SJCRH30 (cell line): ENCODE measurements at regions not wholly inside any gene's neighbourhood (a gene's known extent, or its start where the extent isn't known, plus 50 kb on each side); places are given as distances from the start of the nearest gene placed in this dataset.

ENCODE experiments used
- DNase-seq, 2 experiments: peaks; one replicate each; pipeline ENCODE4 v3.0.0-alpha.2; 2015 to 2020
- H3K27ac ChIP-seq: fragments of 250-450 bp; sonication (Bioruptor Pico); 2 replicates; pipeline ENCODE4 v1.5.1; 2020; ENCODE audit warnings: mild to moderate bottlenecking, moderate library complexity
- H3K27me3 ChIP-seq: fragments of 250-450 bp; sonication (Bioruptor Pico); 2 replicates; pipeline ENCODE4 v1.5.1; 2020; ENCODE audit warnings: mild to moderate bottlenecking, moderate library complexity
- H3K36me3 ChIP-seq: fragments of 250-450 bp; sonication (Bioruptor Pico); 2 replicates; pipeline ENCODE4 v1.5.1; 2020; ENCODE audit warnings: mild to moderate bottlenecking, moderate library complexity
- H3K4me1 ChIP-seq: fragments of 250-450 bp; sonication (Bioruptor Pico); 2 replicates; pipeline ENCODE4 v1.5.1; 2020; ENCODE audit warnings: mild to moderate bottlenecking, moderate library complexity
- H3K4me3 ChIP-seq: fragments of 250-450 bp; sonication (Bioruptor Pico); 2 replicates; pipeline ENCODE4 v1.5.1; 2020; ENCODE audit warnings: mild to moderate bottlenecking, moderate library complexity
- H3K9me3 ChIP-seq: fragments of 250-450 bp; sonication (Bioruptor Pico); replicated peaks from 2 replicates; pipeline ENCODE4 v1.5.1; 2020; ENCODE audit warnings: mild to moderate bottlenecking, moderate library complexity

DNA sequence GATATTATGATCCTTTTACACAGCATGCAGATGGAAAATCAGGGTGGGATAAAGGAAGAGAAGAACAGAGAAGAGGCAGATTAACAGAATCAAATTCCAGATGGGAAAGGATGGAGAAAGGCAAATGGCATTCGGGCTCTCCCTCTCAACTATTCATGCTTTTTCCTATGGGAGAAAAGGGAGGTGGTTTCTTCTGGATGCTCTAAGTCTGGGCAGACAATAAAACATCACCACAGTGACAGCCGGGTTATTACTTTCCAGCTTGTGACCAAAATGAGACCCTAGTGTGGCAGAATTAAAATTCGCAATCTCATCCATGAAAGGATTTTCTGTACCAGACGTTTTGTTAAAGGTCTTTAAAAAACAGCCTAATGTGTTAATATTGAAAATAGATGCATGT, 440.7 kb downstream of the RND3 start:
- H3K27ac ChIP-seq: no peak overlapping the region

DNA sequence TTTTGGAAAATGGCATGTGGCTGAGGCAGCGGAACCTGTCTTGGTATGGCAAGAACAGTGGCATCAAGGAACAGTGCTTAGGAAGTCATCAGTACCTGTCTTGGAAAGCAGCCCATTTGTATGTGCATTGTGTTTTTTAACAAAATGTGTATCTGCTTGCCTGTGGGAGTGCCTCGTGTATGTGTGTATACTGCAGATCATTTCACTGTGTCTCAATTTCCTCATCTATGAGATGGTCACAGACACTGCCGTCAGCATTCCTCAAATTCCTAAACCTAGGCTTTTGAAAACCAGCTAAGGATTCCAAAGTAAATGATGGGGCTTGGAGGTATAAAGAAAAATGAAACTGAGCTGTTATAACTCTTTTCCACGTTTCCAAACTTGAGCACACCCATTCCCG, 441.3 kb downstream of the RND3 start:
- H3K9me3 ChIP-seq: no peaks in the 10 kb centered on the region
- peak overlapping the region; percentile 29 for H3K4me3 ChIP-seq
- no peak overlapping the region for H3K27ac ChIP-seq
- no peaks in the 10 kb centered on the region for H3K27me3 ChIP-seq
- no peak for DNase-seq
- H3K36me3 ChIP-seq: no peaks in the 10 kb centered on the region
- 0 out of 2 replicates have a peak, but pooled peaks cover 3% of the 10 kb centered on the region for H3K4me1 ChIP-seq

More for the DNA sequence above, 440.7 kb downstream of the RND3 start:
- H3K4me1 ChIP-seq: 0 out of 2 replicates have a peak, but pooled peaks cover 3% of the 10 kb centered on the region
- no peaks in the 10 kb centered on the region for H3K9me3 ChIP-seq
- peak overlapping the region; percentile 29 for H3K4me3 ChIP-seq
- no peak for DNase-seq
- no peaks in the 10 kb centered on the region for H3K27me3 ChIP-seq
- H3K36me3 ChIP-seq: no peaks in the 10 kb centered on the region

- DNase-seq: no peak
- no peaks in the 10 kb centered on the region for H3K27me3 ChIP-seq
- no peaks in the 10 kb centered on the region for H3K36me3 ChIP-seq
- no peak overlapping the region for H3K27ac ChIP-seq
- H3K4me3 ChIP-seq: no peak overlapping the region
- H3K9me3 ChIP-seq: no peaks in the 10 kb centered on the region
- 0 out of 2 replicates have a peak, but pooled peaks cover 3% of the 10 kb centered on the region for H3K4me1 ChIP-seq
Observed at GRCh38 chr2:150045601-150046000, 441.9 kb downstream of the RND3 start.

GRCh38 chr2:150043172-150043500, 444.3 kb downstream of the RND3 start:
- no peak overlapping the region for H3K27ac ChIP-seq
- H3K4me1 ChIP-seq: 0 out of 2 replicates have a peak, but pooled peaks cover 3% of the 10 kb centered on the region
- H3K9me3 ChIP-seq: no peaks in the 10 kb centered on the region
- H3K27me3 ChIP-seq: no peaks in the 10 kb centered on the region
- H3K4me3 ChIP-seq: no peak overlapping the region
- H3K36me3 ChIP-seq: no peaks in the 10 kb centered on the region
- DNase-seq: no peak

DNA sequence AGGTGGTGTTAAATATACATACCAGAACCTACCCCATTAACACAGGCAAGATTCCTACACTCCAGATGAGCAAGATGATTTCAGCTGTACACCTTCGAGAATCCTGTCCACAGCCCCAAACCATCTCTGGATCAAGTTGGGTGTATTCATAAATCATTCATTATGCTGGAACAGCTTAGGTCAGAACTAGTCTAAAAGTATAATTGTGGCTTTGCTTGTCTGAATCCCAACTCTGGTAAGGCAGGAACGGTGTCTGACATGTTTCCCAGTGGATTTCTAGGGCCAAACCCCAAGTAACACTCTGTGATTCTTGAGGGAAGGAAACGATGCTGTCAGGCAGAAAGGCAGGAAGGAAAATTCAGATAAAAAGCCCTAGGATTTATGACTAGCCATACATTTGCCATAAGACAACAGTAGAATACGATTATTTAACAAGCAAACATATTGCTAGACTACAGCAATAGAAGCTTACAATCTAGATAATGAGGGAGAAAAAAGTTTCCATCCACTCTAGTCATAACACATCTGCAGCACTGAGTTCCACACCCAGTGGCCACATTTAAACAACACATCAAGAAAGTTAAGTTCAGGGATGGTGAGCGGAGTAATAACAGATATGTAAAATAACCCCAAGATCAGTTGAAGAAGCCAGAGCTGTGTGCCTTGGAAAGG, 444.8 kb downstream of the RND3 start:
- H3K9me3 ChIP-seq: no peaks in the 10 kb centered on the region
- H3K4me3 ChIP-seq: no peak overlapping the region
- H3K4me1 ChIP-seq: 0 out of 2 replicates have a peak, but pooled peaks cover 3% of the 10 kb centered on the region
- no peaks in the 10 kb centered on the region for H3K27me3 ChIP-seq
- no peak overlapping the region for H3K27ac ChIP-seq
- no peaks in the 10 kb centered on the region for H3K36me3 ChIP-seq
- DNase-seq: no peak

- no peak overlapping the region for H3K4me3 ChIP-seq
- H3K9me3 ChIP-seq: no peaks in the 10 kb centered on the region
- no peak overlapping the region for H3K27ac ChIP-seq
- DNase-seq: no peak
- no peaks in the 10 kb centered on the region for H3K27me3 ChIP-seq
- H3K36me3 ChIP-seq: no peaks in the 10 kb centered on the region
- H3K4me1 ChIP-seq: 0 out of 2 replicates have a peak, but pooled peaks cover 3% of the 10 kb centered on the region
Observed at GRCh38 chr2:150041722-150042425, 445.6 kb downstream of the RND3 start.

DNA sequence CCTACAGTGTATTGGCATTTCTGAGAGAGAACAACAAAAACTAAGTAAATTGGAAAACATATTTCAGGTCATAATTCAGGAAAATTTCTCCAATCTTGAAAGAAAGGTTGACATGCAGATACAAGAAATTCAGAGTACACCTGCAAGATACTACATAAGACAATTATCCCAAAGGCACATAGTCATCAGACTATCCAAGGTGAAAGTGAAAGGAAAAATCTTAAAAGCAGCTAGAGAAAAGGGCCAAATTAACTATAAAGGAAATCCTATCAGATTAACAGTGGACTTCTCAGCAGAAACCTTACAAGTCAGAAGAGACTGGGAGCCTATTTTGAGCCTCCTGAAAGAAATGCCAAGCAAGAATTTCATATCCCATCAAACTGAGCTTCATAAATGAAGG, 449.0 kb upstream of the MMADHC start:
- H3K27ac ChIP-seq: no peak overlapping the region
- no peaks in the 10 kb centered on the region for H3K9me3 ChIP-seq
- H3K36me3 ChIP-seq: no peaks in the 10 kb centered on the region
- H3K4me1 ChIP-seq: no peaks in the 10 kb centered on the region
- DNase-seq: no peak
- no peak overlapping the region for H3K4me3 ChIP-seq
- H3K27me3 ChIP-seq: no peaks in the 10 kb centered on the region

- no peak for DNase-seq
- no peak overlapping the region for H3K27ac ChIP-seq
- no peaks in the 10 kb centered on the region for H3K36me3 ChIP-seq
- H3K4me1 ChIP-seq: no peaks in the 10 kb centered on the region
- no peak overlapping the region for H3K4me3 ChIP-seq
- H3K9me3 ChIP-seq: no peaks in the 10 kb centered on the region
- H3K27me3 ChIP-seq: no peaks in the 10 kb centered on the region
Observed at GRCh38 chr2:150034665-150035064, 447.1 kb upstream of the MMADHC start.

GRCh38 chr2:150030436-150031190, 443.0 kb upstream of the MMADHC start:
- no peak for DNase-seq
- Histone ChIP-seq H3K4me1 (no peaks in the 10 kb centered on the region), H3K36me3 (no peaks in the 10 kb centered on the region), H3K27me3 (no peaks in the 10 kb centered on the region), H3K9me3 (no peaks in the 10 kb centered on the region), H3K27ac (no peak overlapping the region), H3K4me3 (no peak overlapping the region)

GRCh38 chr2:150028322-150028721, 440.7 kb upstream of the MMADHC start:
- no peaks in the 10 kb centered on the region for H3K36me3 ChIP-seq
- no peaks in the 10 kb centered on the region for H3K9me3 ChIP-seq
- no peak for DNase-seq
- H3K4me3 ChIP-seq: no peak overlapping the region
- no peak overlapping the region for H3K27ac ChIP-seq
- H3K4me1 ChIP-seq: peaks cover under 1% of the 10 kb centered on the region; the same call in 1 of the 2 replicates
- no peaks in the 10 kb centered on the region for H3K27me3 ChIP-seq

DNA sequence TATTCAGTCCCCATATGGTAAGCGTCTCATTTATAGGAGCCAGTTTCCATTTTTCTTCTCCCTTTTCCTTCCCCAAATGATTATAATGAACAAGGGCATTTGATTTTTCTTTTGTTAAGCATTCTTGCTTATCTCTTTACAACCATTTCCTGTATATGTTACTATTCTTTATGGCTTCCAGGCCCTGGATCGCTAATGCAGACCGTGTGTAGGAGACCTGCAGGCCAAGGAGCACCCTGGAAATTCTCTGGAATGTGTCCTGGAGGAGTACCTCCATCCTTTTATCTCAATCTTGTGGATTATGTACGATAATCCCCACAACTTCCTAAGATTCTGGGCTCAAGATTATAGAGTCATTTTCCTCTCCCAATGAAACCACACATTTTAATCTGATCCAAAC, 439.6 kb upstream of the MMADHC start:
- Histone ChIP-seq H3K36me3 (no peaks in the 10 kb centered on the region), H3K9me3 (no peaks in the 10 kb centered on the region), H3K4me1 (peaks cover 6% of the 10 kb centered on the region; the same call in 1 of the 2 replicates), H3K27me3 (no peaks in the 10 kb centered on the region), H3K4me3 (no peak overlapping the region), H3K27ac (no peak overlapping the region)
- DNase-seq: no peak

GRCh38 chr2:150023663-150024062, 436.1 kb upstream of the MMADHC start:
- Histone ChIP-seq H3K9me3 (no peaks in the 10 kb centered on the region), H3K27ac (no peak overlapping the region), H3K4me1 (peaks cover 6% of the 10 kb centered on the region; the same call in 1 of the 2 replicates), H3K27me3 (no peaks in the 10 kb centered on the region), H3K36me3 (no peaks in the 10 kb centered on the region), H3K4me3 (no peak overlapping the region)
- DNase-seq: no peak

DNA sequence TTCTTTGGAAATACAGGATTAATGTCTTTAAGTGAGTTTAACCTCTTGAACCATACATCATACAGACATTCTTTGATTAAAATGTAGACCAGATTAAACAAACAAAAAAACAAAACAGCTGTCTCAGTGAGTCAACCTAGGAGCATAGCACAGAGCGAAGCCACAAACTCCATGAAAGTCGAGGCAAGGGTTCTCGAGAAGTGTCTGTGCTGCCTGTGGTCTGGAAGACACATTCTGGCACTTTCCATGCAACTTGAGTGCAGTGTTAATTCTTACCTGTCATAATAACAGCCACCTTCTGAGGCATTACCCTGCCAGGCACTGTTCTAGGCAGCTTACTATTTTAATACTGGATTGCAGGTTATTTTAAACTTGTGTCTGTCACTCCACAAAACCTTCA, 435.5 kb upstream of the MMADHC start:
- Histone ChIP-seq H3K4me3 (no peak overlapping the region), H3K27ac (no peak overlapping the region), H3K27me3 (no peaks in the 10 kb centered on the region), H3K9me3 (no peaks in the 10 kb centered on the region), H3K4me1 (peaks cover 6% of the 10 kb centered on the region; the same call in 1 of the 2 replicates), H3K36me3 (no peaks in the 10 kb centered on the region)
- DNase-seq: peak; percentile 5 to 40

DNA sequence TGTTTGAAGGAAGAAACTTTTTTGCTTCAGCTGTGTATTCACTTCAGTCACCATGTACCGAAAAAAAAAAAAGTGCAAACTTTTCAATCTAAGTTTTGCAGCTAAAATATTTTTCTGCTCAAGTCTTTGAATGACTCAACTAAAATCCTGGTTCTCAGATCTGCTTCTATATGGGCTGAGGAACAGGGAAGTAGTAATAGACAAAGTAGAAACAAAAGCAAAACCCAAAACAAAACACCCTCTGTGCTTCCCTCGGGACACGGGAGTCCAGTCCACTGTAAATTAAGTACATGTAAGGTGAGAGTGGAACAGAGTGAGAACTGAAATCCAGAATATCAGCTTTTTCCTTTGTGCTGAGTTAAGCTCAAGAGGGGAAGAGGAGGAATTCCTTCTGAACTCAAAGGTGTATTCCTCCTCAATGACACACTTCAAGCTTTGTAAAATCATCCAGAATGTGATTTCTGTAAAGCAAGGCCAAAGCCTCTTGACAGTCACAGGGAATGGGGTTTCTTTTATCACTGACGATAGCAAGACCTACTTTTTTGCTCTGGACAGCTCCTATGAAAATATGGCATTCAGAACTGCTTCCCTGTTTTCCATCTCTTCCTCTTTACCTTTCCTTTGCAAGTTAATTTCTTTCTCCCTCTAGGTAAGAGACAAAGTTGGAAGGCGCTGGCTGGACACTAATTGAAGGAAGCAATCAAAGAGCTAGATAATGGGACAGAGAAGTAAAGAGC, 433.5 kb upstream of the MMADHC start:
- DNase-seq: no peak
- H3K27ac ChIP-seq: no peak overlapping the region
- no peaks in the 10 kb centered on the region for H3K27me3 ChIP-seq
- H3K9me3 ChIP-seq: no peaks in the 10 kb centered on the region
- no peak overlapping the region for H3K4me3 ChIP-seq
- H3K36me3 ChIP-seq: no peaks in the 10 kb centered on the region
- peaks cover 6% of the 10 kb centered on the region; the same call in 1 of the 2 replicates for H3K4me1 ChIP-seq
